Mesendoderm (in vitro differentiated cells): ENCODE measurements at regions not wholly inside any gene's neighbourhood (a gene's known extent, or its start where the extent isn't known, plus 50 kb on each side); places are given as distances from the start of the nearest gene placed in this dataset.
A peak's percentile ranks its signal among the peaks of the same experiment; 100 is the strongest.
"Not testable (repeated sequence)": the region's sequence is repeated elsewhere in the genome, so short reads cannot be mapped to it uniquely, and the experiment has no call there.

ENCODE experiments used
- DNase-seq: peaks from one replicate; pipeline ENCODE4 v3.0.0; 2013
- H2AK5ac ChIP-seq: 2 replicates; pipeline ENCODE4 v1.6.1; 2013; ENCODE audit warnings: low read length, inconsistent platforms
- H2BK120ac ChIP-seq: 2 replicates; pipeline ENCODE4 v1.6.1; 2013; ENCODE audit warnings: low read depth, mild to moderate bottlenecking, low read length, moderate library complexity, mixed read lengths
- H2BK15ac ChIP-seq: replicated peaks from 2 replicates; pipeline ENCODE4 v1.6.1; 2013; ENCODE audit warnings: low read depth, mild to moderate bottlenecking, moderate library complexity
- H2BK5ac ChIP-seq: 2 replicates; pipeline ENCODE4 v1.6.1; 2013; ENCODE audit warnings: low read length, inconsistent platforms
- H3K18ac ChIP-seq: 2 replicates; pipeline ENCODE4 v1.6.1; 2013; ENCODE audit warnings: mild to moderate bottlenecking, low read length, mixed read lengths
- H3K23ac ChIP-seq: one replicate; pipeline ENCODE4 v1.6.1; 2013; ENCODE audit warnings: low read length
- H3K27ac ChIP-seq: 2 replicates; pipeline ENCODE4 v1.5.1; 2013; ENCODE audit warnings: low read depth, mild to moderate bottlenecking, inconsistent platforms, low read length, moderate library complexity
- H3K27me3 ChIP-seq: 2 replicates; pipeline ENCODE4 v1.6.1; 2013; ENCODE audit warnings: low read length, control low read depth, mild to moderate bottlenecking, inconsistent platforms; ENCODE audit not compliant: insufficient read depth, poor library complexity
- H3K36me3 ChIP-seq: 2 replicates; pipeline ENCODE4 v1.6.1; 2013; ENCODE audit warnings: low read length, inconsistent platforms; ENCODE audit not compliant: control insufficient read depth, insufficient read depth
- H3K4ac ChIP-seq: one replicate; pipeline ENCODE4 v1.6.1; 2013; ENCODE audit warnings: low read depth, mild to moderate bottlenecking, low read length, moderate library complexity
- H3K4me1 ChIP-seq: 2 replicates; pipeline ENCODE4 v1.6.1; 2013; ENCODE audit warnings: low read depth, low read length, inconsistent platforms; ENCODE audit not compliant: control insufficient read depth
- H3K4me2 ChIP-seq: 2 replicates; pipeline ENCODE4 v1.6.1; 2013; ENCODE audit warnings: low read length
- H3K4me3 ChIP-seq: 2 replicates; pipeline ENCODE4 v1.5.1; 2013; ENCODE audit warnings: mild to moderate bottlenecking, low read length
- H3K56ac ChIP-seq: one replicate; pipeline ENCODE4 v1.6.1; 2013; ENCODE audit warnings: low read length
- H3K79me1 ChIP-seq: 2 replicates; pipeline ENCODE4 v1.6.1; 2013; ENCODE audit warnings: low read length, inconsistent platforms
- H3K79me2 ChIP-seq: 2 replicates; pipeline ENCODE4 v1.6.1; 2013; ENCODE audit warnings: mild to moderate bottlenecking, low read length; ENCODE audit not compliant: control insufficient read depth, insufficient read depth
- H3K9ac ChIP-seq: 2 replicates; pipeline ENCODE4 v1.6.1; 2013; ENCODE audit warnings: low read length, inconsistent platforms
- H4K5ac ChIP-seq: one replicate; pipeline ENCODE4 v1.6.1; 2013; ENCODE audit warnings: low read length
- H4K8ac ChIP-seq: one replicate; pipeline ENCODE4 v1.6.1; 2013; ENCODE audit warnings: low read depth, mild to moderate bottlenecking, control low read depth, low read length, moderate library complexity
- WGBS: extraction: QIAGEN DNeasy Blood & Tissue Kit; methylation state at CpG from one replicate; pipeline ENCODE4 v1.1.7; 2013; ENCODE audit warnings: low lambda C conversion rate, missing lambda C conversion rate; ENCODE audit not compliant: insufficient coverage; ENCODE audit errors: extremely low coverage; 5-methylcytosine and 5-hydroxymethylcytosine counted together

DNA sequence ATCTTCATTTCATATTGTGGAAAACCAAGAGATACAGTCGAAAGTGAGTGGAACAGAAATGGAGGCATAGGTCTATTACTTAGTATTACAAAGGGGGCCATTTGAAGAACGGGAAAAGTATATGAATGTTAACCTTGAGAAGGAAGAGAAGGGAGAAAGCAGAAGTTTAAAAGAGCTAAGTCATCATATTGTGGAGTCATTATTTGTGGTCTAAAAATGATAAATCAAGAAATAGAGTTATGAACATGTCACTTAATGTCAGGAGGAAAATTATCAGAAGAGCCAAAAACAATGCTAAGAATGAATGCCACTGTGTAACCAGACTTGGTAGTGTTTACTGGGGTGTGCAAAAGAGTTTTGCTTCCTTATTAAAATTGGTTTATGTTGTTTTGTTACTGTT is 589.5 kb upstream of the LCORL start:
- WGBS: no CpG with 5 or more reads among the region's 2 CpGs

DNA sequence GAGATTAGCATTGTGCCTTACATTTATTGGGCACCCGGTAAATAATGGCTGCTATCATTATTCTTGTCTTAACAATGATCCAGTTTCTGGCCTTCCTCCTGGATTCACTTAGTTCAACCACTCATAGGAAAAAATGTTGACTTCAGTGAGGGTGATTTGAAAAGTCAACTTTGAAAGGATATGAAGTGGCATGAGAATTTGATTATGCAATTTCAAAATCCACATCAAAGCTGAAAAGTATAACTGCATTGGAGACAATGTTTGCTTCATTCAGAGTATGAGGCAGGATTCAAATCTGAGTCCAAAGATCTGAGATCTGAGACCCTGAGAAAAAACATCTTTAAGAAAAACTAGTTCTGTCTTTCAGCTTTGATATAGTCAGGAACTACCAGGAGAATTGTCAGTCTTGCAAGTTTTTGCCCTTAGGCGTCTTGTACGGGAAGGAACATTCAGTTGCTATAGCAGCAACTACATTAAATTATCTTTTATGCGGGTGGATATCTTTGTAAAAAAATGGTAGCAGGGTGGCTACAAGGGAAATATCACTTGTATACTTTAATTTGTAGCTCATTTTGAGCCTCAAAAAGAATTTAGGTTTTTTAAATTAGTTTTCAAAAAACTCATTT is 587.5 kb upstream of the LCORL start:
- no peaks in the 10 kb centered on the region for H3K27me3 ChIP-seq
- no peak overlapping the region for H3K4me3 ChIP-seq
- no peak overlapping the region for H3K27ac ChIP-seq
- H2BK120ac ChIP-seq: no peak overlapping the region
- H3K79me1 ChIP-seq: no peaks in the 10 kb centered on the region
- no peak overlapping the region for H4K5ac ChIP-seq
- no peak overlapping the region for H2BK5ac ChIP-seq
- no peak overlapping the region for H2BK15ac ChIP-seq
- H3K79me2 ChIP-seq: no peaks in the 10 kb centered on the region
- H3K36me3 ChIP-seq: no peaks in the 10 kb centered on the region
- H2AK5ac ChIP-seq: no peak overlapping the region
- H3K56ac ChIP-seq: no peak overlapping the region
- H3K23ac ChIP-seq: no peak overlapping the region
- H3K9ac ChIP-seq: no peak overlapping the region
- no peak overlapping the region for H3K4me2 ChIP-seq
- no peak overlapping the region for H3K4ac ChIP-seq
- no peak overlapping the region for H4K8ac ChIP-seq
- no peak overlapping the region for H3K18ac ChIP-seq
- H3K4me1 ChIP-seq: no peaks in the 10 kb centered on the region
- WGBS: no CpG with 5 or more reads among the region's 4 CpGs
- no peak for DNase-seq

More for the DNA sequence above, 589.5 kb upstream of the LCORL start:
- Histone ChIP-seq H4K8ac (no peak overlapping the region), H3K36me3 (no peaks in the 10 kb centered on the region), H2BK120ac (no peak overlapping the region), H3K9ac (no peak overlapping the region), H3K18ac (no peak overlapping the region), H3K4ac (no peak overlapping the region), H4K5ac (no peak overlapping the region), H3K4me1 (no peaks in the 10 kb centered on the region), H3K4me2 (no peak overlapping the region), H3K56ac (no peak overlapping the region), H3K79me2 (no peaks in the 10 kb centered on the region), H3K27ac (no peak overlapping the region), H3K23ac (no peak overlapping the region), H3K27me3 (no peaks in the 10 kb centered on the region), H2BK5ac (no peak overlapping the region), H2BK15ac (no peak overlapping the region), H2AK5ac (no peak overlapping the region), H3K79me1 (no peaks in the 10 kb centered on the region), H3K4me3 (no peak overlapping the region)
- DNase-seq: no peak

DNA sequence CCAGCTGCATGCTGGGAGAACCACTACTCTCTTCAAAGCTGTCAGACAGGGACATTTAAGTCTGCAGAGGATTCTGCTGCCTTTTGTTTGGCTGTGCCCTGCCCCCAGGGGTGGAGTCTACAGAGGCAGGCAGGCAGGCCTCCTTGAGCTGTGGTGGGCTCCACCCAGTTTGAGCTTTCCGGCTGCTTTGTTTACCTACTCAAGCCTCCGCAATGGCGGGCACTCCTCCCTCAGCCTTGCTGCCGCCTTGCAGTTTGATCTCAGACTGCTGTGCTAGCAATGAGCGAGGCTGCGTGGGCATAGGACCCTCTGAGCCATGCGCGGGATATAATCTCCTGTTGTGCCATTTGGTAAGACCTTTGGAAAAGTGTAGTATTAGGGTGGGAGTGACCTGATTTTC is 581.1 kb upstream of the LCORL start:
- not testable (repeated sequence) for H2AK5ac ChIP-seq, H3K79me1 ChIP-seq, H3K27me3 ChIP-seq, DNase-seq, H3K4me2 ChIP-seq, H2BK5ac ChIP-seq, H3K27ac ChIP-seq, H3K18ac ChIP-seq, H3K23ac ChIP-seq, H3K4ac ChIP-seq, H3K4me1 ChIP-seq, H4K5ac ChIP-seq, H2BK15ac ChIP-seq, H3K9ac ChIP-seq, H3K4me3 ChIP-seq, H4K8ac ChIP-seq, H3K79me2 ChIP-seq, H2BK120ac ChIP-seq, H3K56ac ChIP-seq, H3K36me3 ChIP-seq
- WGBS: no CpG with 5 or more reads among the region's 8 CpGs

DNA sequence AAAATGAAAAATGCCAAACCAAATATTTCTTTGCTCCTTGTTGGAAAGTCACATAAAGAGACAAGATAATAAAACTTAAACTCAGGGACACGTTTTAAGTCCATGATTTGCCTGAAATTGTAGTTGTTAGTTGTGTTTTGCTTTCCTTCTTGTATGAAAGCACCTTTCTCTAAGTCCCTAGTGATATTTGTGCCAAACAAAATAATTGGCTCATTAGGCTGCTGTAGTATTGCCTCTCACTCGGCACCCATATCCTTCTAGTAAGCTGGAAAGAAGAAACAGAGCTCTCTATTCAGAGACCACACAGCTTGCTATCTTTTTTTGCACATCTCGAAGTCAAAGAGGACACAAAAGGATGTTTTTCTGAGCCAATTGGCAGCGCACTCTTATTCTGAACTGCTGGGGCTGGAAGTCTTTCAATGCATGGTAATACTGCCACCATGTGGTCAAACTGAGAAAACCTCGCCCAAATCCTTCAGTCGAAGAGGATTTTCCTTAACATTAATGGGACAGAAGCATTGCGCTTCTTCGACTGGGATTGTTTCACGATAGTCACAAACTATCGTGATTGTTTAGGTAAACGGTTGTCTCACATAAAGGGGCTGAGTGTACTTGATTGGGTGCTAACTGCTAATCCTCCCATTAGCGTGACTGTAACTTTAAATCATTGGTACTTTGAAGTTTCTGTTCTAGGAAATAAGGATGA is 571.9 kb upstream of the LCORL start:
- H4K8ac ChIP-seq: no peak overlapping the region
- H3K4me1 ChIP-seq: no peaks in the 10 kb centered on the region
- H3K18ac ChIP-seq: no peak overlapping the region
- H3K4ac ChIP-seq: no peak overlapping the region
- H3K27me3 ChIP-seq: no peaks in the 10 kb centered on the region
- H2BK5ac ChIP-seq: no peak overlapping the region
- no peak overlapping the region for H3K27ac ChIP-seq
- H2AK5ac ChIP-seq: no peak overlapping the region
- H3K4me2 ChIP-seq: no peak overlapping the region
- H3K4me3 ChIP-seq: no peak overlapping the region
- no CpG with 5 or more reads among the region's 12 CpGs for WGBS
- no peak overlapping the region for H3K23ac ChIP-seq
- DNase-seq: peak; percentile 82
- H4K5ac ChIP-seq: no peak overlapping the region
- no peak overlapping the region for H2BK120ac ChIP-seq
- no peaks in the 10 kb centered on the region for H3K36me3 ChIP-seq
- H3K79me2 ChIP-seq: no peaks in the 10 kb centered on the region
- H3K56ac ChIP-seq: no peak overlapping the region
- no peaks in the 10 kb centered on the region for H3K79me1 ChIP-seq
- no peak overlapping the region for H2BK15ac ChIP-seq
- H3K9ac ChIP-seq: no peak overlapping the region

DNA sequence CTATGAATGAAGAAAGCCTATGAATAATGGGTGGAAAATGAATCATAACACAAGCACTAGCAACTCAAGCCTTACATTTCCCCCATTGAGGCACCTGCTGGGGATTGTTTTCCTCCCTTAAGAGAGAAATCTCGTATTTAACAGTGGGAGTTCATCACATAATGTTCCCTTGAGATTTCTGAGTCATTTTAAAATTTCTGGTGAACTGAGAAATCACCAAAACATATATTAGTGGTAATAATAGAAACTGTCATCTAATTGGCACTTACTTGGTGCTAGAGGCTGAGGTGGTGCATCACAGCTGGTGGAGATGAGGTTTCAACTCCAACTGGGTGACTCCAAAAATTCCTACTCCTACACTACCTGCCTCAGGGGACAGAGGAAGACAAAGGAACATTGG is 561.3 kb upstream of the LCORL start:
- WGBS: no CpG with 5 or more reads among the region's 1 CpG
- no peaks in the 10 kb centered on the region for H3K36me3 ChIP-seq
- no peak for DNase-seq
- H2BK5ac ChIP-seq: no peak overlapping the region
- H3K9ac ChIP-seq: no peak overlapping the region
- H3K79me2 ChIP-seq: no peaks in the 10 kb centered on the region
- no peak overlapping the region for H3K4ac ChIP-seq
- H4K5ac ChIP-seq: no peak overlapping the region
- H3K4me2 ChIP-seq: no peak overlapping the region
- peaks cover 4% of the 10 kb centered on the region for H3K4me1 ChIP-seq
- H3K4me3 ChIP-seq: no peak overlapping the region
- H3K27ac ChIP-seq: no peak overlapping the region
- H2BK15ac ChIP-seq: no peak overlapping the region
- no peak overlapping the region for H4K8ac ChIP-seq
- H2BK120ac ChIP-seq: no peak overlapping the region
- H3K27me3 ChIP-seq: no peaks in the 10 kb centered on the region
- H3K79me1 ChIP-seq: no peaks in the 10 kb centered on the region
- H3K18ac ChIP-seq: no peak overlapping the region
- no peak overlapping the region for H3K56ac ChIP-seq
- no peak overlapping the region for H3K23ac ChIP-seq
- H2AK5ac ChIP-seq: no peak overlapping the region

DNA sequence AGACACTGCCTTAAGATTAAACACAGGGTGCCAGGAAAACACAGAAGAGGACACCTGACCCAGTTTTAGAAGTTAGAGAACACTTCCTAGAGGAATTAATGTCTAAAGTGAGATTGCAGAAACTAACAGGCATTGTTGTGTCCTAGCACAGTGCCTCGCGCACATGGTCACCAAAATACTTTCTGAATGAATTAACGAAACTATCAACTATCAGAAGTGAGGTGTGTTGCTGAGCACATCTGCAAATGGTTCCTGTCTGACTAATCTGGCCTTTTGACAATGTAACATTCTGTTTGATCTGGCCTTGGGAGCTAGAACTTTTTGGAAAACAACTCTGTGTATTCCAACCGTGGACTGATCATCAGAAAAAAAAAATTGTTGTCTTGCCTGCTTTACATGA is 556.8 kb upstream of the LCORL start:
- H2AK5ac ChIP-seq: no peak overlapping the region
- no peak overlapping the region for H3K23ac ChIP-seq
- no peak overlapping the region for H3K9ac ChIP-seq
- H2BK5ac ChIP-seq: no peak overlapping the region
- no peak overlapping the region for H2BK120ac ChIP-seq
- no peak overlapping the region for H4K8ac ChIP-seq
- no peak overlapping the region for H2BK15ac ChIP-seq
- H3K56ac ChIP-seq: no peak overlapping the region
- H3K27me3 ChIP-seq: no peaks in the 10 kb centered on the region
- H3K4ac ChIP-seq: no peak overlapping the region
- H3K4me2 ChIP-seq: no peak overlapping the region
- no peaks in the 10 kb centered on the region for H3K79me2 ChIP-seq
- H3K4me3 ChIP-seq: no peak overlapping the region
- H3K36me3 ChIP-seq: no peaks in the 10 kb centered on the region
- H3K4me1 ChIP-seq: no peaks in the 10 kb centered on the region
- no CpG with 5 or more reads among the region's 4 CpGs for WGBS
- H4K5ac ChIP-seq: no peak overlapping the region
- DNase-seq: no peak
- no peaks in the 10 kb centered on the region for H3K79me1 ChIP-seq
- H3K27ac ChIP-seq: no peak overlapping the region
- H3K18ac ChIP-seq: no peak overlapping the region
